HG03060 (cell line): ENCODE measurements at regions not wholly inside any gene's neighbourhood (a gene's known extent, or its start where the extent isn't known, plus 50 kb on each side); places are given as distances from the start of the nearest gene placed in this dataset.

Source experiments
- ATAC-seq: cut with Tn5 transposase; IDR thresholded peaks from one replicate; pipeline ENCODE4 v1.9.1; 2021; ENCODE audit warnings: low read depth, moderate number of reproducible peaks; ENCODE audit not compliant: unreplicated experiment

- ATAC-seq: no peak
Observed at GRCh38 chr13:67283637-67284036, 53.5 kb upstream of the PCDH9 start.

DNA sequence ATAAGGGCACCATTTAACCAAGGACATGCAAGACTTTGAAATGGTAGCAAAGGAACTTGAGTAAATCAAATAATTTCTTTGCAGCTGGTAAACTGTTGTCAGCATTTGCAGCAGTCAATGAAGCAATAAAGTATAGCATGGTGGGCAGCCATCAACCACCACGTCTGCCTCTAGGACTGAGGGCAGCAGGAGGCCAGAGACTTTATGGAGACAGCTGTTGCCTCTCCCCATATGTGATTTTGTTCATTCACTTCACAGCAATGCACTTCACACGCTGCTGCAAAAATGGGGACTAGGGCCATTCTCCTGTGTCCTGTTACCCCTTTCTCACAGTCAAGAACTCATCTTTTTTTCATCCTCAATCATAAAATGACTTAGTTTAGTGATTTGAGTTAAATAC lies 51.3 kb upstream of the PCDH9 start:
- no peak for ATAC-seq
